ENCODE measurements at regions not wholly inside any gene's neighbourhood (a gene's known extent, or its start where the extent isn't known, plus 50 kb on each side); places are given as distances from the start of the nearest gene placed in this dataset.
"Not testable (repeated sequence)": the region's sequence is repeated elsewhere in the genome, so short reads cannot be mapped to it uniquely, and the experiment has no call there.

GRCh38 chrX:41009850-41010846 is 75.1 kb upstream of the USP9X start:
- DNase-seq: peak; percentile 34

DNA sequence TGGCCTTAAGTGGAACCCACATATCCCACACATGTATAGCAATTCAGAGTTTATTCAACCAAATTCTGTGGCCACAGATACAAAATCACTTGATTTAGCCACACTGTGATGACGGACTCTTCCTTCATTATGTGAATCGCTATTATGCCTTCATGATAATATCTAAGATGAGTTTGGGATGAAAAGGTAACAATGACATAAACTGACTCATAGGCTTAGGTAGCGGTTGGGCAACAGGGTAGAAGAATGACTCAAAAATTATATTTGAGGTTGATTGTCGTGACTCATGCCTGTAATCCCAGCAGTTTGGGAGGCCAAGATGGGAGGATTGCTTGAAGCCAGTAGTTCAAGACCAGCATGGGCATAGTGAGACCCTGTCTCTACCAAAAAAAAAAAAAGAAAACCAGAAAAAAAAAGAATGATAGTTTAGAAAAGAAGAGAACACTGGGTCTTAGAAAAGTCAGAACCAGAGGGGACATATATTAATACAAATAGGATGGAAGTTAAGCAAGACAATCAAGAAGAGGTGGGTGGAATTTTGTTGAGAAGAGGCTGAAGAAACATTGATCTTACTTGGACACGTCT is 70.4 kb upstream of the USP9X start:
- peak; percentile 3 for DNase-seq

DNA sequence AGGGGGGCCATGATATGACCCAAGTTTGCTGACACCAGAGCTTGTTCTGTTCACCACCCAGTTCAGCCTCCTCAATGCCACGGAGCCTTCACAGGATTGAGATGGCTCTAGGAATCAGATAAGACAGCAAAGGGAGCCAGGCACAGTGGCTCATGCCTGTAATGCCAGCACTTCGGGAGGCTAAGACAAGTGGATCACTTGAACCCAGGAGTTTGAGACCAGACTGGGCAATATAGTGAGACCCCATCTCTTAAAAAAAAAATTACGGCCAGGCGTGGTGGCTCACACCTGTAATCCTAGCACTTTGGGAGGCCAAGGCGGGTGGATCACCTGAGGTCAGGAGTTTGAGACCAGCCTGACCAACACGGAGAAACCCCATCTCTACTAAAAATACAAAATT is 67.5 kb upstream of the USP9X start:
- DNase-seq: not testable (repeated sequence)

DNA sequence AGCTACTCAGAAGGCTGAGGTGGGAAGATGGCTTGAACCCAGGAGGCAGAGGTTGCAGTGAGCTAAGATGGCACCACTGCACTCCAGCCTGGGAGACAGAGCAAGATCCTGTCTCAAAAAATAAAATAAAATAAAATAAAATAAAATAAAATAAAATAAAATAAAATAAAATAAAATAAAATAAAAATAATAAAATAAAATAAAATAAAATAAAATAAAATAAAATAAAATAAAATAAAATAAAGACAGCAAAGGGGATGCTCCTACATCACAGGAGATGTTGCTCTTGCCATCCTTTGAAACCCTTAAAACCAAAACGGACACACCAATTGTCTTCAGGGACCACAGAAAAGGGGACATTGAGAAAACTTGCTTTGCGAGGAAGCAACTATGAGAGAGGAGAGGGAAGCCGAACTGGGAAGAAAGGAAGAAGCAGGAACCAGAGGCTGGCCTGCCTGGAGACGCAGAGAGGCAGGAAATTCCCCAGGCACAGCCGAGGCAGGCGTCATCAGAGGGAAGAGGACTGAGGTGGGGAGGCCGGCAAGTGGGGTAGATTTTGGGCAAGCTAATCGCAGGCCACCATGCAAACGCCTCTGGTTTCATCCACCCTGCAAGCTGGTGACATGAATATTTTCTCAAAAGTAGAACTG is 66.7 kb upstream of the USP9X start:
- DNase-seq: not testable (repeated sequence)

DNA sequence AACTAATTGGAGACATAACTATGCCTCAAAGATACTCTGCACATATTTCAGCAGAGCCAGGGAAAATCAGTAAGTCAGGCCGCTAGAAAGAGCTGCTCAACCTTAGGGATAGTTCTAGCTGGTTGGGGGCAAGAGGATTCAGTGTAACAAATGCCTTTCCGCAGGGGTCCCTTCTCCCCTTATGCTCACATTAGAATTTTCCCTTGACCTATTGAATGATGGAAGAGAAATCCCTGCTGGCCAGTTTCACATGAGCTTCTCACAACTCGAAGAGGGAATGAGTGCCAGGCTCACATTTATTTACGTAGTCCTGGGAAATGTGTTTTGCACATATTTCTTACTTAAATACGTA is 66.2 kb upstream of the USP9X start:
- DNase-seq: no peak

DNA sequence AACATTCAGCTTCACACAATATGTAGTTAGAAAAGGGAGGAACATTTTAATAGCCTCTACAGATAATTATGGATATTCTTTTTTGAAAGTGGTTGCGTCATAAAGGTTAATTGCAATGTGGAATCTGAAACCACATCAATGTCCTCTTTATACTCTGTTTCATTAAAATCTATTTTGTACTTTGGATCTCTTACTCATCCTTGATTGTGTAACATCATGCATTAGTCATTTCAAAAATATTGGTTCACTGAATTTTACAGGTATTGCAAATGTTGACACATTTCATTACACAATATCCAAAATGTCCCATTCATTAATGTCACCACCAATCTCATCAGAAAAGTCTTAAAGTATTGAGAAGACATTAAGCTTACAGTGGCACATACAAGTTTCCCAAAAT is 62.7 kb upstream of the USP9X start:
- DNase-seq: no peak

GRCh38 chrX:41023098-41023497 is 62.1 kb upstream of the USP9X start:
- DNase-seq: no peak

DNA sequence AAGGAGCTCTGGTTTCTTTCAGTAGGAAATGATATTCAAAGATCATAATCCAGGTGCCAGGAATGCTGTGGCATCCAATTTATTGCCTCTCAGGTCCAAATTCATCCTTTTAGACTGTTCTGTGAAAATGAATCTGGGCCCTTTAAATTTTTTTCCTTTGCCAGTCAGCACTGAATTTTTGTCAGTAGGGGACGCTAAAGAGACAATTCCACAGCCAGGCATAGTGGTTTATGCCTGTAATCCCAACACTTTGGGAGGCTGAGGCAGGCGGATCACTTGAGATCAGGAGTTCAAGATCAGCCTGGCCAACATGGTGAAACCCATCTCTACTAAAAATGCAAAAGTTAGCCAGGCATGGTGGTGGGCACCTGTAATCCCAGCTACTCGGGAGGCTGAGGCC is 60.9 kb upstream of the USP9X start:
- not testable (repeated sequence) for DNase-seq

GRCh38 chrX:41024755-41025154 is 60.5 kb upstream of the USP9X start:
- no peak for DNase-seq

DNA sequence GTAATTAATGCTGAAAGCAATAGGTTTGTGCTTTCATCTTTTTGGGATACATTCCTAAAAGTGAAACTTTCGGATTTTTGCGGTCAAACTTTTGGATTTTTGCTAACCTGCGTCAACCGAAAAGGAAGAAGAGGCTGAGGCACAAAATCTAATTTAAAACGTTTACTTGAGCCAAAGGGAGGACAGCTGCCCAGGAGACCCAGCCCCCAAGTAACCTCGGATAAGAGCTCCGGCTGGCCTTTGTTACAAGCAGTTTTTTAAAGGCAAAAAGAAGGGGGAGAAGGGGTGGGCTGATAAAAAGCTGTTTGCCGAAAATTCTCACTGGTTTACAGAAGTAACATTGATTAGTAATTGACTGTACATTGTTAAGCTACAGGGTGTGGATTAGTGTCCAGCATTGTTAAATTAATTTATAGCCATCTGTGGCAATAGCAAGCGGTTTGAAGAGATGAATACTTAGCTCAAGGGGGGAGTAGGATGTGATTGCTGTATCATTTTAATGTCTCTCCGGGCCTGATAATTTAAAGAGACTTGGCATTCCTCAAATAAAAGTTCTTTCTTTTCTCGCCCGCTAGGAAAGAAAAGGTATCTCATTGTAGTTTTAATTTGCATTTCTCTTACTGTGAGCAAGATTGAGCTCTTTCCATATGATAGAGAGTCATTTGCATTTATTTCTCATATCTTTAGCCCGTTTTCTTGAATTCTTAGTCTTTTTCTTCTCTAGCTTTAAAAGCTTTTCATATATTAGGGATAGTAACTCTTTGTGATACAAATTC is 59.1 kb upstream of the USP9X start:
- DNase-seq: no peak

DNA sequence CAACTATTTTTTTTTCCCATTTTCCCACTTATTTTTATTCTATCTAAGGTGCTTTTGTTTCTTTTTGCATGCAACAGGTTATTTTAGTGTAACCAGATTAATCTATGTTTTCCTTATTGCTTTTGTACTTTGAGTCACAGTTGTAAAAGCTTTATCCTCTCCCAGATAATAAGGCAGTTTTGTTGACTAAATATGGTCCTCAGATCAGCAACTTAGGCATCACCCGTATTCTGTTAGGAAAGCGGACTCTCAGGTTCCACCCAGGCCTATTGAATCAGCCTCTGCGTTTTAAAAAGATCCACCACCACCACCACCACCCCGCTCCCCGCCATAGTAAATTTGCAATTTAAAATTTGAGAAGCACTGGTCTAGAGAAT is 58.6 kb upstream of the USP9X start:
- no peak for DNase-seq

DNA sequence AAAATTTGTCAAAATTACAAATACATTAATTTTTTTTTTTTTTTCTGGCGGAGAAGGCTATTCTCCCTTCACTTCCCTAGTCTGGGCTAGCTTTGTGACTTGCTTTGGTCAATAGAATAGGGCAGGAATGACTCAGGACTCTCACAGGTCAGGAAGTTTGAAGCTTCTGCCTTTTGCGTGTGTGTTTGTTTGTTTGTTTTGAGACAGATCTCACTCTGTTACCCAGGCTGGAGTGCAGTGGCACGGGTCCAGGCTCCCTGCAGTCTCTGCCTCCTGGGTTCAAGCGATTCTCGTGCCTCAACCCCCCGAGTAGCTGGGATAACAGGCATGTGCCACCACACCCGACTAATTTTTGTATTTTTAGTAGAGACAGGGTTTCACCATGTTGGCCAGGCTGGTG is 55.9 kb upstream of the USP9X start:
- DNase-seq: no peak

- no peak for DNase-seq
Observed at GRCh38 chrX:41031256-41031967, 53.8 kb upstream of the USP9X start.

DNA sequence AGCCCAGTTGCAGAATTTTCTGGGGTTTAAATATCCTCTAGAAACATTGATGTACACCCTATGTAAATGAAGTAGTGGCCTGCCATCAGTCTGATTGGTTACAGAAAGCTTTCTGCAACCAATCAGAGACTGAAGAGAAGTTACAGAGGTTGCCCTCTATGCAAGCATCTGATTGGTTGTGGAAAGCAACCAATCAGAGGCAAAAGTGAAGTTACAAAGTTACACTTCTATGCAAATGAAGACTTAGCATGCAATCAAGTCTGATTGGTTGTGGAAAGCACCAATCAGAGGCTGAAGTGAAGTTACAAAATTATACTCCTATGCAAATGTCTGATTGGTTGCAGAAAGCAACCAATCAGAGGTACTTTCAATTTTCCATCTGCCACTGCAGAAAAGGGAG is 51.9 kb upstream of the USP9X start:
- DNase-seq: no peak

GRCh38 chrX:41034902-41035301 is 50.3 kb upstream of the USP9X start:
- DNase-seq: not testable (repeated sequence)

All from activated naive CD4-positive, alpha-beta T cell treated with Interleukin-2 at 50 U/mL for 16 hours (primary cell).